ENCODE measurements at regions not wholly inside any gene's neighbourhood (a gene's known extent, or its start where the extent isn't known, plus 50 kb on each side); places are given as distances from the start of the nearest gene placed in this dataset.

GRCh38 chr10:33040436-33040835, 82.4 kb upstream of the ITGB1 start:
- no peaks in the 10 kb centered on the region for H3K9me3 ChIP-seq
- H3K27me3 ChIP-seq: no peaks in the 10 kb centered on the region
- 94% methylated on average over 1 of the region's 1 CpG for WGBS
- H3K4me3 ChIP-seq: no peak overlapping the region
- TF ChIP-seq EP300 (IDR thresholded peaks at IDR 0.05) (no peak), CTCF (IDR thresholded peaks at IDR 0.05) (no peak), POLR2A (IDR thresholded peaks at IDR 0.05) (no peak), POLR2AphosphoS5 (IDR thresholded peaks at IDR 0.05) (no peak)
- no peaks in the 10 kb centered on the region for H3K4me1 ChIP-seq
- no peak overlapping the region for H3K27ac ChIP-seq
- no peak for DNase-seq (ENCODE audit: low spot score in 2 of 2)
- no peaks in the 10 kb centered on the region for H3K36me3 ChIP-seq

GRCh38 chr10:33039181-33039580, 81.2 kb upstream of the ITGB1 start:
- Histone ChIP-seq H3K4me1 (no peaks in the 10 kb centered on the region), H3K36me3 (no peaks in the 10 kb centered on the region), H3K27ac (no peak overlapping the region), H3K9me3 (no peaks in the 10 kb centered on the region), H3K27me3 (no peaks in the 10 kb centered on the region), H3K4me3 (no peak overlapping the region)
- no peak for DNase-seq (ENCODE audit: low spot score in 2 of 2)
- WGBS: 87% methylated on average over 1 of the region's 1 CpG
- TF ChIP-seq CTCF (IDR thresholded peaks at IDR 0.05) (no peak), POLR2AphosphoS5 (IDR thresholded peaks at IDR 0.05) (no peak), POLR2A (IDR thresholded peaks at IDR 0.05) (no peak), EP300 (IDR thresholded peaks at IDR 0.05) (no peak)

- DNase-seq (ENCODE audit: low spot score in 2 of 2): no peak
- H3K36me3 ChIP-seq: no peaks in the 10 kb centered on the region
- TF ChIP-seq EP300 (IDR thresholded peaks at IDR 0.05) (no peak), POLR2A (IDR thresholded peaks at IDR 0.05) (no peak), POLR2AphosphoS5 (IDR thresholded peaks at IDR 0.05) (no peak), CTCF (IDR thresholded peaks at IDR 0.05) (no peak)
- no peaks in the 10 kb centered on the region for H3K27me3 ChIP-seq
- no peaks in the 10 kb centered on the region for H3K4me1 ChIP-seq
- H3K9me3 ChIP-seq: no peaks in the 10 kb centered on the region
- H3K27ac ChIP-seq: no peak overlapping the region
- H3K4me3 ChIP-seq: no peak overlapping the region
- 83% methylated on average over 7 of the region's 7 CpGs for WGBS
Measured at GRCh38 chr10:33038672-33039071, 80.6 kb upstream of the ITGB1 start.

GRCh38 chr10:33037726-33038125, 79.7 kb upstream of the ITGB1 start:
- Histone ChIP-seq H3K4me3 (no peak overlapping the region), H3K27ac (no peak overlapping the region), H3K4me1 (peaks cover 2% of the 10 kb centered on the region), H3K36me3 (no peaks in the 10 kb centered on the region), H3K9me3 (no peaks in the 10 kb centered on the region), H3K27me3 (no peaks in the 10 kb centered on the region)
- DNase-seq (ENCODE audit: low spot score in 2 of 2): no peak
- 80% methylated on average over 4 of the region's 8 CpGs for WGBS
- no peak for TF ChIP-seq CTCF (IDR thresholded peaks at IDR 0.05)

- Histone ChIP-seq H3K4me3 (no peak overlapping the region), H3K27me3 (no peaks in the 10 kb centered on the region), H3K27ac (no peak overlapping the region), H3K9me3 (no peaks in the 10 kb centered on the region), H3K36me3 (no peaks in the 10 kb centered on the region), H3K4me1 (peaks cover 6% of the 10 kb centered on the region)
- no peak for DNase-seq (ENCODE audit: low spot score in 2 of 2)
- TF ChIP-seq POLR2A (IDR thresholded peaks at IDR 0.05): no peak
- TF ChIP-seq CTCF (IDR thresholded peaks at IDR 0.05): no peak
- no peak for TF ChIP-seq EP300 (IDR thresholded peaks at IDR 0.05)
- no peak for TF ChIP-seq POLR2AphosphoS5 (IDR thresholded peaks at IDR 0.05)
- 93% methylated on average over 13 of the region's 16 CpGs for WGBS
Measured at GRCh38 chr10:33036670-33037069, 78.6 kb upstream of the ITGB1 start.
